WTC11 (cell line): ENCODE measurements at regions not wholly inside any gene's neighbourhood (a gene's known extent, or its start where the extent isn't known, plus 50 kb on each side); places are given as distances from the start of the nearest gene placed in this dataset.

Experiments used
- ATAC-seq: fragments of 200-7000 bp; cut with Tn5 transposase; 2 replicates; pipeline ENCODE4 v1.10.0; 2021; ENCODE audit warnings: mild to moderate bottlenecking, moderate library complexity
- CTCF ChIA-PET: fragments of 300-600 bp; sonication (Branson Sonifier 250); formaldehyde crosslinking; loops from one replicate; lab custom pipeline; 2021; ENCODE audit warnings: antibody characterized with exemption; lab: Charles Lee
- POLR2A ChIA-PET: fragments of 350-600 bp; sonication (Branson Sonifier 250); formaldehyde crosslinking; loops from one replicate; lab custom pipeline; 2021; ENCODE audit warnings: antibody characterized with exemption; lab: Charles Lee
- DNase-seq: peaks from one replicate; pipeline ENCODE4 v3.0.0; 2021; ENCODE audit warnings: low spot score
- H3K27ac Mint-ChIP-seq: 2 replicates; pipeline ENCODE4 v1.8.0; 2021; ENCODE audit warnings: mixed read lengths
- H3K27me3 Mint-ChIP-seq: 2 replicates; pipeline ENCODE4 v1.8.0; 2021; ENCODE audit warnings: low read depth, mild to moderate bottlenecking, moderate library complexity, mixed read lengths
- H3K36me3 Mint-ChIP-seq: 2 replicates; pipeline ENCODE4 v1.8.0; 2021; ENCODE audit warnings: mixed read lengths
- H3K4me1 Mint-ChIP-seq: 2 replicates; pipeline ENCODE4 v1.8.0; 2022; ENCODE audit warnings: mixed read lengths
- H3K4me3 Mint-ChIP-seq: 2 replicates; pipeline ENCODE4 v1.8.0; 2021; ENCODE audit warnings: mild to moderate bottlenecking, moderate library complexity, mixed read lengths
- H3K9me3 Mint-ChIP-seq: 2 replicates; pipeline ENCODE4 v1.8.0; 2021; ENCODE audit warnings: mixed read lengths
- ELF4 ChIP-seq: sonication (generic); formaldehyde crosslinking; IDR thresholded peaks from 2 replicates; pipeline ENCODE4 v1.8.1; 2022; ENCODE audit warnings: low read depth, mild to moderate bottlenecking, moderate library complexity, missing genetic modification reagents
- ETV6 ChIP-seq: sonication (generic); formaldehyde crosslinking; IDR thresholded peaks from 2 replicates; pipeline ENCODE4 v1.8.1; 2022; ENCODE audit warnings: mild to moderate bottlenecking, missing genetic modification reagents
- GABPB1 ChIP-seq: sonication (generic); formaldehyde crosslinking; IDR thresholded peaks from 2 replicates; pipeline ENCODE4 v1.8.1; 2023; ENCODE audit warnings: mild to moderate bottlenecking, missing genetic modification reagents
- GRHL2 ChIP-seq: fragments of 250-450 bp; sonication (Bioruptor Pico); IDR thresholded peaks from 2 replicates; pipeline ENCODE4 v1.8.0; 2022; ENCODE audit warnings: mild to moderate bottlenecking, moderate library complexity; ENCODE audit not compliant: insufficient replicate concordance, severe bottlenecking
- IRF2 ChIP-seq: sonication (generic); formaldehyde crosslinking; IDR thresholded peaks from 2 replicates; pipeline ENCODE4 v1.8.0; 2022; ENCODE audit warnings: low read depth, missing genetic modification reagents, borderline replicate concordance
- KAT7 ChIP-seq: sonication (generic); formaldehyde crosslinking; IDR thresholded peaks from 2 replicates; pipeline ENCODE4 v1.8.1; 2023; ENCODE audit warnings: missing genetic modification reagents, mild to moderate bottlenecking, borderline replicate concordance
- MXD4 ChIP-seq: fragments of 250-450 bp; sonication (Bioruptor Pico); IDR thresholded peaks from 2 replicates; pipeline ENCODE4 v1.8.0; 2021; ENCODE audit warnings: mild to moderate bottlenecking, moderate library complexity, borderline replicate concordance
- OVOL2 ChIP-seq: fragments of 250-450 bp; sonication (Bioruptor Pico); IDR thresholded peaks from 2 replicates; pipeline ENCODE4 v1.9.0; 2021; ENCODE audit warnings: mild to moderate bottlenecking, borderline replicate concordance
- RELA ChIP-seq: sonication (generic); formaldehyde crosslinking; IDR thresholded peaks from 2 replicates; pipeline ENCODE4 v1.8.1; 2022; ENCODE audit warnings: missing genetic modification reagents, mild to moderate bottlenecking, borderline replicate concordance
- RORB ChIP-seq: fragments of 250-450 bp; sonication (Bioruptor Pico); IDR thresholded peaks from 2 replicates; pipeline ENCODE4 v1.9.0; 2021; ENCODE audit warnings: mild to moderate bottlenecking
- TP53 ChIP-seq: sonication (generic); formaldehyde crosslinking; IDR thresholded peaks from 2 replicates; pipeline ENCODE4 v1.8.1; 2023; ENCODE audit warnings: mild to moderate bottlenecking, missing genetic modification reagents
- ZNF219 ChIP-seq: sonication (generic); formaldehyde crosslinking; IDR thresholded peaks from 2 replicates; pipeline ENCODE4 v1.8.0; 2023; ENCODE audit warnings: missing genetic modification reagents, mild to moderate bottlenecking, borderline replicate concordance
- ZNF232 ChIP-seq: sonication (generic); formaldehyde crosslinking; IDR thresholded peaks from 2 replicates; pipeline ENCODE4 v1.8.0; 2022; ENCODE audit warnings: mild to moderate bottlenecking, missing genetic modification reagents
- TF ChIP-seq, protein P1 (sequence below): fragments of 250-450 bp; sonication (Bioruptor Pico); IDR thresholded peaks from 2 replicates; pipeline ENCODE4 v1.9.0; 2021; ENCODE audit warnings: mild to moderate bottlenecking
- TF ChIP-seq, protein P2 (sequence below): sonication (generic); formaldehyde crosslinking; IDR thresholded peaks from 2 replicates; pipeline ENCODE4 v1.8.1; 2023; ENCODE audit warnings: mild to moderate bottlenecking, moderate library complexity, missing genetic modification reagents
- TF ChIP-seq, protein P3 (sequence below): fragments of 250-450 bp; sonication (Bioruptor Pico); IDR thresholded peaks from 2 replicates; pipeline ENCODE4 v1.8.0; 2021; ENCODE audit warnings: mild to moderate bottlenecking
- TF ChIP-seq, protein P4 (sequence below): fragments of 250-450 bp; sonication (Bioruptor Pico); IDR thresholded peaks from 2 replicates; pipeline ENCODE4 v1.9.0; 2021; ENCODE audit warnings: mild to moderate bottlenecking, borderline replicate concordance
- TF ChIP-seq, protein P5 (sequence below): sonication (generic); formaldehyde crosslinking; IDR thresholded peaks from 2 replicates; pipeline ENCODE4 v1.8.0; 2022; ENCODE audit warnings: mild to moderate bottlenecking, missing genetic modification reagents
- TF ChIP-seq, protein P6 (sequence below): sonication (generic); formaldehyde crosslinking; conservative IDR thresholded peaks from 2 replicates; pipeline ENCODE4 v1.8.1; 2023; ENCODE audit warnings: mild to moderate bottlenecking, low read depth, missing genetic modification reagents, moderate library complexity
- TF ChIP-seq, protein P7 (sequence below): sonication (generic); formaldehyde crosslinking; IDR thresholded peaks from 2 replicates; pipeline ENCODE4 v1.8.1; 2022; ENCODE audit warnings: low read depth, missing genetic modification reagents, borderline replicate concordance

DNA sequence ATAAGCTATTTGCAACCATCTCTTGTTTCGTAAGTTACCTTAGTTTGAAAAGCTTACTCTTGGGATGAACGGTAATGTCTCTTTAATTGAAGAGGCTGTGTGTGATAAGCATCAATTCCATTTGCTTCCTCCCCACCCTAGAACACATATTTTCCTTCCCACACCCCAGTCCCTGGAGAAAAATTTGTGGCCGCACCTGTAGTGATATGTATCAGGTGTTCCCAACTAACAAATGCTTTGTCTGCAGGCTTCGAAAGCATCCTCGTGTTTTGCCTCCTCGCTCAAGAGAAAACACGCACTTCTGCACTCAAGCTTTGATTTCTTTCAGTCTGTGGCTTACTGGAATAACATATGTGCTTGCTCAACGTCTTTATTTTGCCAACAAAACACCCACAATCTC, 143.8 kb upstream of the OTUD4 start:
- Mint-ChIP-seq H3K4me3 (no peak overlapping the region), H3K36me3 (peaks cover 2% of the 10 kb centered on the region; the same call in 1 of the 2 replicates), H3K9me3 (peaks cover 12% of the 10 kb centered on the region), H3K27ac (no peak overlapping the region), H3K4me1 (no peaks in the 10 kb centered on the region; the same call in 1 of the 2 replicates), H3K27me3 (peaks cover 3% of the 10 kb centered on the region; the same call in 1 of the 2 replicates)
- ATAC-seq (no peak), DNase-seq (no peak)
- TF ChIP-seq ELF4 (CRISPR knock-in tag): no peak
- TF ChIP-seq, protein P1, sequence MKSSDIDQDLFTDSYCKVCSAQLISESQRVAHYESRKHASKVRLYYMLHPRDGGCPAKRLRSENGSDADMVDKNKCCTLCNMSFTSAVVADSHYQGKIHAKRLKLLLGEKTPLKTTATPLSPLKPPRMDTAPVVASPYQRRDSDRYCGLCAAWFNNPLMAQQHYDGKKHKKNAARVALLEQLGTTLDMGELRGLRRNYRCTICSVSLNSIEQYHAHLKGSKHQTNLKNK (CRISPR knock-in tag): no peak
- TF ChIP-seq, protein P2, sequence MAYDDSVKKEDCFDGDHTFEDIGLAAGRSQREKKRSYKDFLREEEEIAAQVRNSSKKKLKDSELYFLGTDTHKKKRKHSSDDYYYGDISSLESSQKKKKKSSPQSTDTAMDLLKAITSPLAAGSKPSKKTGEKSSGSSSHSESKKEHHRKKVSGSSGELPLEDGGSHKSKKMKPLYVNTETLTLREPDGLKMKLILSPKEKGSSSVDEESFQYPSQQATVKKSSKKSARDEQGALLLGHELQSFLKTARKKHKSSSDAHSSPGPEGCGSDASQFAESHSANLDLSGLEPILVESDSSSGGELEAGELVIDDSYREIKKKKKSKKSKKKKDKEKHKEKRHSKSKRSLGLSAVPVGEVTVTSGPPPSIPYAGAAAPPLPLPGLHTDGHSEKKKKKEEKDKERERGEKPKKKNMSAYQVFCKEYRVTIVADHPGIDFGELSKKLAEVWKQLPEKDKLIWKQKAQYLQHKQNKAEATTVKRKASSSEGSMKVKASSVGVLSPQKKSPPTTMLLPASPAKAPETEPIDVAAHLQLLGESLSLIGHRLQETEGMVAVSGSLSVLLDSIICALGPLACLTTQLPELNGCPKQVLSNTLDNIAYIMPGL: no peak
- TF ChIP-seq ETV6: no peak
- TF ChIP-seq MXD4 (CRISPR knock-in tag): no peak
- TF ChIP-seq, protein P3, sequence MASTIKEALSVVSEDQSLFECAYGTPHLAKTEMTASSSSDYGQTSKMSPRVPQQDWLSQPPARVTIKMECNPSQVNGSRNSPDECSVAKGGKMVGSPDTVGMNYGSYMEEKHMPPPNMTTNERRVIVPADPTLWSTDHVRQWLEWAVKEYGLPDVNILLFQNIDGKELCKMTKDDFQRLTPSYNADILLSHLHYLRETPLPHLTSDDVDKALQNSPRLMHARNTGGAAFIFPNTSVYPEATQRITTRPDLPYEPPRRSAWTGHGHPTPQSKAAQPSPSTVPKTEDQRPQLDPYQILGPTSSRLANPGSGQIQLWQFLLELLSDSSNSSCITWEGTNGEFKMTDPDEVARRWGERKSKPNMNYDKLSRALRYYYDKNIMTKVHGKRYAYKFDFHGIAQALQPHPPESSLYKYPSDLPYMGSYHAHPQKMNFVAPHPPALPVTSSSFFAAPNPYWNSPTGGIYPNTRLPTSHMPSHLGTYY: no peak
- TF ChIP-seq, protein P4, sequence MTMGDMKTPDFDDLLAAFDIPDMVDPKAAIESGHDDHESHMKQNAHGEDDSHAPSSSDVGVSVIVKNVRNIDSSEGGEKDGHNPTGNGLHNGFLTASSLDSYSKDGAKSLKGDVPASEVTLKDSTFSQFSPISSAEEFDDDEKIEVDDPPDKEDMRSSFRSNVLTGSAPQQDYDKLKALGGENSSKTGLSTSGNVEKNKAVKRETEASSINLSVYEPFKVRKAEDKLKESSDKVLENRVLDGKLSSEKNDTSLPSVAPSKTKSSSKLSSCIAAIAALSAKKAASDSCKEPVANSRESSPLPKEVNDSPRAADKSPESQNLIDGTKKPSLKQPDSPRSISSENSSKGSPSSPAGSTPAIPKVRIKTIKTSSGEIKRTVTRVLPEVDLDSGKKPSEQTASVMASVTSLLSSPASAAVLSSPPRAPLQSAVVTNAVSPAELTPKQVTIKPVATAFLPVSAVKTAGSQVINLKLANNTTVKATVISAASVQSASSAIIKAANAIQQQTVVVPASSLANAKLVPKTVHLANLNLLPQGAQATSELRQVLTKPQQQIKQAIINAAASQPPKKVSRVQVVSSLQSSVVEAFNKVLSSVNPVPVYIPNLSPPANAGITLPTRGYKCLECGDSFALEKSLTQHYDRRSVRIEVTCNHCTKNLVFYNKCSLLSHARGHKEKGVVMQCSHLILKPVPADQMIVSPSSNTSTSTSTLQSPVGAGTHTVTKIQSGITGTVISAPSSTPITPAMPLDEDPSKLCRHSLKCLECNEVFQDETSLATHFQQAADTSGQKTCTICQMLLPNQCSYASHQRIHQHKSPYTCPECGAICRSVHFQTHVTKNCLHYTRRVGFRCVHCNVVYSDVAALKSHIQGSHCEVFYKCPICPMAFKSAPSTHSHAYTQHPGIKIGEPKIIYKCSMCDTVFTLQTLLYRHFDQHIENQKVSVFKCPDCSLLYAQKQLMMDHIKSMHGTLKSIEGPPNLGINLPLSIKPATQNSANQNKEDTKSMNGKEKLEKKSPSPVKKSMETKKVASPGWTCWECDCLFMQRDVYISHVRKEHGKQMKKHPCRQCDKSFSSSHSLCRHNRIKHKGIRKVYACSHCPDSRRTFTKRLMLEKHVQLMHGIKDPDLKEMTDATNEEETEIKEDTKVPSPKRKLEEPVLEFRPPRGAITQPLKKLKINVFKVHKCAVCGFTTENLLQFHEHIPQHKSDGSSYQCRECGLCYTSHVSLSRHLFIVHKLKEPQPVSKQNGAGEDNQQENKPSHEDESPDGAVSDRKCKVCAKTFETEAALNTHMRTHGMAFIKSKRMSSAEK (CRISPR knock-in tag): no peak
- TF ChIP-seq OVOL2 (CRISPR knock-in tag): no peak
- no peak for TF ChIP-seq TP53 (CRISPR knock-in tag)
- TF ChIP-seq, protein P5, sequence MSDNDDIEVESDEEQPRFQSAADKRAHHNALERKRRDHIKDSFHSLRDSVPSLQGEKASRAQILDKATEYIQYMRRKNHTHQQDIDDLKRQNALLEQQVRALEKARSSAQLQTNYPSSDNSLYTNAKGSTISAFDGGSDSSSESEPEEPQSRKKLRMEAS: no peak
- TF ChIP-seq ZNF232 (CRISPR knock-in tag): no peak
- CTCF ChIA-PET: no interaction called here
- POLR2A ChIA-PET: no interaction called here

DNA sequence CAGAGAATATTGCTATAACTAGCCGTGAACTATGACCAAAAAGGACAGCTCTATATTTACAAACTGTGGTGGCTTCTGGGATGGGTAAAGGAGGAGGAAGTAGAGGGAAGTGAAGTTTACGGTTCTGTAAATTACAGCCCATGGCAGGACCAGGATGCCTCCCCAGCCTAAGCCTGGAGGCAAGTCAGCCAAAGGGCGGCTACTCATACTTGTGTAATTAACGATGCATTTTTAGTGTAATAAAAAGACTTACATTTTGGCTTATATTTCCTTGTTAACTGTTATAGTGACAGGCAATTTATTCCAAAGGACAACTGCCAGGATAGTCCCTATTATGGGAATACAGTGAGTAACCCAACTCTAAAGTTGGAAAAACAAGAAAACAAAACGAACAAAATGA, 139.9 kb upstream of the OTUD4 start:
- H3K36me3 Mint-ChIP-seq: no peaks in the 10 kb centered on the region
- CTCF ChIA-PET: no interaction called here
- no peak for DNase-seq
- no peaks in the 10 kb centered on the region for H3K9me3 Mint-ChIP-seq
- H3K27ac Mint-ChIP-seq: no peak overlapping the region
- H3K27me3 Mint-ChIP-seq: no peaks in the 10 kb centered on the region
- ATAC-seq: no peak
- no peak overlapping the region for H3K4me3 Mint-ChIP-seq
- H3K4me1 Mint-ChIP-seq: no peaks in the 10 kb centered on the region; the same call in 1 of the 2 replicates
- POLR2A ChIA-PET: no interaction called here
- no peak for TF ChIP-seq MXD4 (CRISPR knock-in tag)
- TF ChIP-seq, protein P6, sequence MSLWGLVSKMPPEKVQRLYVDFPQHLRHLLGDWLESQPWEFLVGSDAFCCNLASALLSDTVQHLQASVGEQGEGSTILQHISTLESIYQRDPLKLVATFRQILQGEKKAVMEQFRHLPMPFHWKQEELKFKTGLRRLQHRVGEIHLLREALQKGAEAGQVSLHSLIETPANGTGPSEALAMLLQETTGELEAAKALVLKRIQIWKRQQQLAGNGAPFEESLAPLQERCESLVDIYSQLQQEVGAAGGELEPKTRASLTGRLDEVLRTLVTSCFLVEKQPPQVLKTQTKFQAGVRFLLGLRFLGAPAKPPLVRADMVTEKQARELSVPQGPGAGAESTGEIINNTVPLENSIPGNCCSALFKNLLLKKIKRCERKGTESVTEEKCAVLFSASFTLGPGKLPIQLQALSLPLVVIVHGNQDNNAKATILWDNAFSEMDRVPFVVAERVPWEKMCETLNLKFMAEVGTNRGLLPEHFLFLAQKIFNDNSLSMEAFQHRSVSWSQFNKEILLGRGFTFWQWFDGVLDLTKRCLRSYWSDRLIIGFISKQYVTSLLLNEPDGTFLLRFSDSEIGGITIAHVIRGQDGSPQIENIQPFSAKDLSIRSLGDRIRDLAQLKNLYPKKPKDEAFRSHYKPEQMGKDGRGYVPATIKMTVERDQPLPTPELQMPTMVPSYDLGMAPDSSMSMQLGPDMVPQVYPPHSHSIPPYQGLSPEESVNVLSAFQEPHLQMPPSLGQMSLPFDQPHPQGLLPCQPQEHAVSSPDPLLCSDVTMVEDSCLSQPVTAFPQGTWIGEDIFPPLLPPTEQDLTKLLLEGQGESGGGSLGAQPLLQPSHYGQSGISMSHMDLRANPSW (CRISPR knock-in tag): no peak
- no peak for TF ChIP-seq KAT7
- TF ChIP-seq RELA: no peak
- no peak for TF ChIP-seq IRF2 (CRISPR knock-in tag)
- no peak for TF ChIP-seq GABPB1 (CRISPR knock-in tag)
- no peak for TF ChIP-seq RORB (CRISPR knock-in tag)
- TF ChIP-seq ETV6: no peak
- TF ChIP-seq ZNF219 (CRISPR knock-in tag): no peak
- TF ChIP-seq, protein P1 (CRISPR knock-in tag): no peak
- TF ChIP-seq, protein P7, sequence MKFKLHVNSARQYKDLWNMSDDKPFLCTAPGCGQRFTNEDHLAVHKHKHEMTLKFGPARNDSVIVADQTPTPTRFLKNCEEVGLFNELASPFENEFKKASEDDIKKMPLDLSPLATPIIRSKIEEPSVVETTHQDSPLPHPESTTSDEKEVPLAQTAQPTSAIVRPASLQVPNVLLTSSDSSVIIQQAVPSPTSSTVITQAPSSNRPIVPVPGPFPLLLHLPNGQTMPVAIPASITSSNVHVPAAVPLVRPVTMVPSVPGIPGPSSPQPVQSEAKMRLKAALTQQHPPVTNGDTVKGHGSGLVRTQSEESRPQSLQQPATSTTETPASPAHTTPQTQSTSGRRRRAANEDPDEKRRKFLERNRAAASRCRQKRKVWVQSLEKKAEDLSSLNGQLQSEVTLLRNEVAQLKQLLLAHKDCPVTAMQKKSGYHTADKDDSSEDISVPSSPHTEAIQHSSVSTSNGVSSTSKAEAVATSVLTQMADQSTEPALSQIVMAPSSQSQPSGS (CRISPR knock-in tag): no peak
- TF ChIP-seq GRHL2 (CRISPR knock-in tag): no peak
